GM23338 (cell line): ENCODE measurements at regions not wholly inside any gene's neighbourhood (a gene's known extent, or its start where the extent isn't known, plus 50 kb on each side); places are given as distances from the start of the nearest gene placed in this dataset.

Experiments used
- EZH2 ChIP-seq: fragments of 200-600 bp; sonication (generic); IDR thresholded peaks from one replicate; pipeline ENCODE4 v1.8.0; 2017; ENCODE audit warnings: antibody characterized with exemption, mild to moderate bottlenecking, low read depth; ENCODE audit not compliant: unreplicated experiment
- EZH2phosphoT487 ChIP-seq: fragments of 200-600 bp; sonication (generic); IDR thresholded peaks from one replicate; pipeline ENCODE4 v1.8.1; 2018; ENCODE audit warnings: antibody characterized with exemption; ENCODE audit not compliant: unreplicated experiment
- JUNB ChIP-seq: IDR thresholded peaks from one replicate; pipeline ENCODE4 v1.6.1; 2016; ENCODE audit warnings: antibody characterized with exemption; ENCODE audit not compliant: unreplicated experiment
- NANOG ChIP-seq: IDR thresholded peaks from 2 replicates; pipeline ENCODE4 v1.6.1; 2016; ENCODE audit warnings: antibody characterized with exemption, borderline replicate concordance
- POLR2AphosphoS5 ChIP-seq: IDR thresholded peaks from 2 replicates; pipeline ENCODE4 v1.6.1; 2016; ENCODE audit warnings: antibody characterized with exemption, low read depth
- REST ChIP-seq: IDR thresholded peaks from one replicate; pipeline ENCODE4 v1.6.1; 2018; ENCODE audit warnings: antibody characterized with exemption; ENCODE audit not compliant: unreplicated experiment
- ZNF331 ChIP-seq: fragments of 250-450 bp; sonication (Bioruptor Pico); IDR thresholded peaks from 2 replicates; pipeline ENCODE4 v1.5.0; 2020; ENCODE audit warnings: low read depth, mild to moderate bottlenecking, moderate library complexity
- TF ChIP-seq, protein P1 (sequence below), 2 experiments: fragments of 200-600 bp in 1 of 2; sonication (generic) in 1 of 2; conservative IDR thresholded peaks; 2 replicates each; pipeline versions ENCODE4 v1.5.1 to v1.6.1; 2016 to 2017; ENCODE audit warnings: antibody characterized with exemption in 2 of 2, low read depth in 2 of 2, mild to moderate bottlenecking in 2 of 2, moderate library complexity in 1 of 2
- TF ChIP-seq, protein P2 (sequence below): IDR thresholded peaks from 2 replicates; pipeline ENCODE4 v1.6.1; 2016; ENCODE audit warnings: antibody characterized with exemption

DNA sequence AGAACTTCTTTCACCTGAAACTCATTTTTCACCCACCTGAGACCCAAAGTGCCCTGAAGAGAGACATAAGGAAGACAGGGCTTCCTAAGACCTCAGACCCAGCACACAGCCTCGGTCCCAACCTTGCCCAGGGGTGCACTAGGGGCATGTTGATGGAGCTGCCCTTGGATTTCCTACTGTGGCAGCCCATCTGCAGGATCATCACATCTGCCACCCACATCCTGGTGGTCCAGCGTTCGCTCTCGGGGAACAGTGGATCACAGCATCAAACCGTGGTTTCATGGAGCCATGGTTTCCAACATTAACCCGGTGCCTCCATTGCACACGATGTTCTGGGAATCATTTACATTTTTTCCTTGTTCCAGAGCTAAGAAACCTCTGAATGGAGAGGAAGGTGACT, 186.4 kb downstream of the TFCP2L1 start:
- TF ChIP-seq, protein P1, sequence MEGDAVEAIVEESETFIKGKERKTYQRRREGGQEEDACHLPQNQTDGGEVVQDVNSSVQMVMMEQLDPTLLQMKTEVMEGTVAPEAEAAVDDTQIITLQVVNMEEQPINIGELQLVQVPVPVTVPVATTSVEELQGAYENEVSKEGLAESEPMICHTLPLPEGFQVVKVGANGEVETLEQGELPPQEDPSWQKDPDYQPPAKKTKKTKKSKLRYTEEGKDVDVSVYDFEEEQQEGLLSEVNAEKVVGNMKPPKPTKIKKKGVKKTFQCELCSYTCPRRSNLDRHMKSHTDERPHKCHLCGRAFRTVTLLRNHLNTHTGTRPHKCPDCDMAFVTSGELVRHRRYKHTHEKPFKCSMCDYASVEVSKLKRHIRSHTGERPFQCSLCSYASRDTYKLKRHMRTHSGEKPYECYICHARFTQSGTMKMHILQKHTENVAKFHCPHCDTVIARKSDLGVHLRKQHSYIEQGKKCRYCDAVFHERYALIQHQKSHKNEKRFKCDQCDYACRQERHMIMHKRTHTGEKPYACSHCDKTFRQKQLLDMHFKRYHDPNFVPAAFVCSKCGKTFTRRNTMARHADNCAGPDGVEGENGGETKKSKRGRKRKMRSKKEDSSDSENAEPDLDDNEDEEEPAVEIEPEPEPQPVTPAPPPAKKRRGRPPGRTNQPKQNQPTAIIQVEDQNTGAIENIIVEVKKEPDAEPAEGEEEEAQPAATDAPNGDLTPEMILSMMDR (conservative IDR thresholded peaks at IDR 0.05; ENCODE audit: low read depth in 2 of 2) = no peak
- TF ChIP-seq POLR2AphosphoS5 (no peak), REST (no peak), ZNF331 (CRISPR knock-in tag) (no peak), JUNB (no peak), EZH2phosphoT487 (no peak), NANOG (no peak), EZH2 (no peak)
- TF ChIP-seq, protein P2, sequence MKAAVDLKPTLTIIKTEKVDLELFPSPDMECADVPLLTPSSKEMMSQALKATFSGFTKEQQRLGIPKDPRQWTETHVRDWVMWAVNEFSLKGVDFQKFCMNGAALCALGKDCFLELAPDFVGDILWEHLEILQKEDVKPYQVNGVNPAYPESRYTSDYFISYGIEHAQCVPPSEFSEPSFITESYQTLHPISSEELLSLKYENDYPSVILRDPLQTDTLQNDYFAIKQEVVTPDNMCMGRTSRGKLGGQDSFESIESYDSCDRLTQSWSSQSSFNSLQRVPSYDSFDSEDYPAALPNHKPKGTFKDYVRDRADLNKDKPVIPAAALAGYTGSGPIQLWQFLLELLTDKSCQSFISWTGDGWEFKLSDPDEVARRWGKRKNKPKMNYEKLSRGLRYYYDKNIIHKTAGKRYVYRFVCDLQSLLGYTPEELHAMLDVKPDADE = no peak
